SJSA1 (cell line): ENCODE measurements at regions not wholly inside any gene's neighbourhood (a gene's known extent, or its start where the extent isn't known, plus 50 kb on each side); places are given as distances from the start of the nearest gene placed in this dataset.

ENCODE experiments used
- DNase-seq, 2 experiments: peaks; one replicate each; pipeline ENCODE4 v3.0.0-alpha.2; 2015 to 2020; ENCODE audit warnings: low spot score in 2 of 2, low read depth in 1 of 2
- H3K27ac ChIP-seq: fragments of 250-450 bp; sonication (Bioruptor Pico); 2 replicates; pipeline ENCODE4 v1.5.1; 2020; ENCODE audit warnings: mild to moderate bottlenecking, moderate library complexity
- H3K27me3 ChIP-seq: fragments of 250-450 bp; sonication (Bioruptor Pico); replicated peaks from 2 replicates; pipeline ENCODE4 v1.5.1; 2020; ENCODE audit warnings: mild to moderate bottlenecking, moderate library complexity
- H3K36me3 ChIP-seq: fragments of 250-450 bp; sonication (Bioruptor Pico); 2 replicates; pipeline ENCODE4 v1.5.1; 2020; ENCODE audit warnings: mild to moderate bottlenecking
- H3K4me1 ChIP-seq: fragments of 250-450 bp; sonication (Bioruptor Pico); replicated peaks from 2 replicates; pipeline ENCODE4 v1.6.1; 2021; ENCODE audit warnings: mild to moderate bottlenecking
- H3K4me3 ChIP-seq: fragments of 250-450 bp; sonication (Bioruptor Pico); 2 replicates; pipeline ENCODE4 v1.5.1; 2020; ENCODE audit warnings: mild to moderate bottlenecking
- H3K9me3 ChIP-seq: fragments of 250-450 bp; sonication (Bioruptor Pico); replicated peaks from 2 replicates; pipeline ENCODE4 v1.5.1; 2020; ENCODE audit warnings: mild to moderate bottlenecking

DNA sequence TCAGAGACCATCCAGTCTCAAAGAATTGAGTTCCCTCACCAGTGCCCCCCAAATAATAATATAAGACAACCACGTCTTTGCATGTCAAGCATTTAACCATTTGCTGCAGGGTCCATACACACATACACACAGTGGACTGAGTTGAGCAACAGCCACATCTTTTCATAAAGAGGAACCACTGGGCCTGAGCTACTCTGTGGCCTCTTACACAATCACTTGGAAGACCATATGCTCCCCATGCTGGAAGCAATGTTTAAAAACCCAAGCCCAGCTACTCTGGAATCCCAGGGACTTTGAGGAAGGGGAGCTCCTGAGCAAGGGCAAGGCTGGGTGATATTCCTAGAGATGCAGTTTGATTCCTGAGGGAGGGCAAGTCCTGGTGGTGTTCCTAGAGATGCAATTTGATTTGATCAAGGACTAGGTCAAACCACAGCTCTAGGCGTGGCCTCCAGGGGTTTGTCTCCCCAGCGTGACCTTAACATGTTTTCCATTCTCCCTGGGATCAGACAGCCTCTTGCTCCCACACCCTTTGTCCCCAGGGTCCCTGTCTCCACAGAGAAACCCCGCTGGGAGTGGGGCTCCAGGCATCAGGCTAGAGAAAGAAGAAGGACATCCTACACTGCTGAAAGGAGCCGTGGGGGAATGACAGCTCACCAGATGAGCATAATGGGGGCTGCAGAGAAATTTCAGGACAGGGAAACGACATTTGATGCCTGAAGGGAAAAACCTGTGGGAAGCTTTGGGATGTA is 376.2 kb upstream of the MGMT start:
- Histone ChIP-seq H3K4me3 (no peak overlapping the region), H3K4me1 (no peaks in the 10 kb centered on the region), H3K27ac (no peak overlapping the region), H3K27me3 (no peaks in the 10 kb centered on the region), H3K9me3 (peaks cover 10% of the 10 kb centered on the region), H3K36me3 (no peaks in the 10 kb centered on the region)
- DNase-seq: peak in 1 of 2 experiments; percentile 16

DNA sequence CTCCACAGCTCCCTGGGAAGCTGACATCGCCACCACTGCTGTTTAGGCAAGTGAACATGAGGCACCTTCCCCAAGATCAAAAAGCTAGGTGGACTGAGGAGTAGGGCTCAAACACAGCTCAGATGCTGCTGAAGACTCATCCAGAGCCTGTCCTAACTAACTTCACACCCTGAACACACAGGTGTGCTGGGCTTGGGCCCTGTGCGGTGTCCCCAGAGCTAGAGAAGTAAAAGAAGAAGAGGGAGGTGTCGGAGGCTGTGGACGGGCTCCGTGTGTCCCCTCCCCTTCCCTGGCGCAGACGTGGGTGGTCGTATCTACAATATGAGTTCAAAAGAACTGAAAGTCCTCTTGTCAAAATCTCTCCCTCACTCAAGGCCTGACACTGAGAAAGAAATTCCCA is 373.4 kb upstream of the MGMT start:
- Histone ChIP-seq H3K27me3 (no peaks in the 10 kb centered on the region), H3K4me1 (no peaks in the 10 kb centered on the region), H3K9me3 (0 out of 2 replicates have a peak, but pooled peaks cover 3% of the 10 kb centered on the region)

DNA sequence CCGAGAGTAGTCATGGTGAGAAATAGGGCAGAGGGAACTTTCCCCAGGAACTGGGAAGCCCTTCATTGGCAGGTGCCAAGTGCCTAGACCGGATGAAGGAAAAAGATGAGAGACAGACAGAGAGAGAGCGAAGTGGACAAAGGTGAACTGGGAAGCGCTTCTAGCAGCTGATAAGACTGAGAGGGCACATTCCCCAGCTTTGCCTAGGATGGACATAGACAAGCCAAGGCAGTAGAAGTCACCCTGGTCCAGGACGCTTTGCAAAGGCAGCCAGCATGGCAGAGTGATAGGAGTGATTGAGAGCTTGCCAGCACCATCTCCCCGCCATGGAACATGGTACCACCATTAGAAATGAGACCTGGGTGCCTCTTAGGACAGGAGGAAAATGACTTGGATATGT is 372.8 kb upstream of the MGMT start:
- Histone ChIP-seq H3K4me1 (no peaks in the 10 kb centered on the region), H3K36me3 (no peaks in the 10 kb centered on the region), H3K4me3 (no peak overlapping the region), H3K27ac (no peak overlapping the region), H3K27me3 (no peaks in the 10 kb centered on the region), H3K9me3 (0 out of 2 replicates have a peak, but pooled peaks cover 3% of the 10 kb centered on the region)
- no peak for DNase-seq

More for the DNA sequence above, 373.4 kb upstream of the MGMT start:
- DNase-seq: no peak
- Histone ChIP-seq H3K4me3 (no peak overlapping the region), H3K36me3 (no peaks in the 10 kb centered on the region), H3K27ac (no peak overlapping the region)

DNA sequence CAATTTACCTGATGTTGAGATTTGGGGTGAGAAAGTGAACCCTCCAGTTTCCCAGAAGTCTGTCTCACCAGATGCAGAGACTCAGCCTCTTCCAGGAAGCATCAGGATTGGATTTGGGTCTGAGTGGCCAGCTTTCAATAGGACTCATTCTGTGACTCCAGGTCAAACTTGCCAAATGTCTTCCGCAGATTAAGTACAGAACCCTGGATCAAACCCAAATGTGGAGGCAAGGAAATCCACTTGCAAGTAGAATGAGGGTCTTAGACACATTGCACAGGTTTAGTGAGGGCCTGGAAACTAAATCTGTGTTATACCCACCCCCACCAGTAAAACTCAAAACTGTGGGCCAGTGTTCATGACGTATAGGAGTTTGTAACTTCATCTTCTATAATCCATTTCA is 372.2 kb upstream of the MGMT start:
- Histone ChIP-seq H3K27ac (no peak overlapping the region), H3K36me3 (no peaks in the 10 kb centered on the region), H3K27me3 (no peaks in the 10 kb centered on the region), H3K9me3 (0 out of 2 replicates have a peak, but pooled peaks cover 3% of the 10 kb centered on the region), H3K4me3 (no peak overlapping the region), H3K4me1 (no peaks in the 10 kb centered on the region)
- DNase-seq: no peak

DNA sequence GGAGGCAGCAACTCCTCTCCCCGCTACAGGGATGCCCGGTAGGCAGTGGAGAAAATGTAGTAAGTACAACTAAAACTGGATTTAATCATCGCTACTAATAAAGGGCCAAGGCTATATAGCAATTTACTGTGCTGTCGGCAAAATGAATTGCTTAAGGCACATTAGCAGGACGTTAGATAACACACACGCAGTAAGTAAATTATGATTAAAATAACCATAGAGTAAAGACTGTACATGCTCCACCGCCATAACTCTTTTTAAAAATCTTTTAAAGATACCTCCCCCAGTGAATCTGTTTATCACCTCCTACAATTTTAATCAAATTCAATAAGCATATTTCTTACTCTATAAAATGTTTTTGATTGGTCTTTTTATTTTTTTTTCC is 371.4 kb upstream of the MGMT start:
- Histone ChIP-seq H3K27me3 (no peaks in the 10 kb centered on the region), H3K4me1 (no peaks in the 10 kb centered on the region), H3K27ac (no peak overlapping the region), H3K9me3 (0 out of 2 replicates have a peak, but pooled peaks cover 7% of the 10 kb centered on the region), H3K4me3 (no peak overlapping the region), H3K36me3 (no peaks in the 10 kb centered on the region)
- DNase-seq: no peak

DNA sequence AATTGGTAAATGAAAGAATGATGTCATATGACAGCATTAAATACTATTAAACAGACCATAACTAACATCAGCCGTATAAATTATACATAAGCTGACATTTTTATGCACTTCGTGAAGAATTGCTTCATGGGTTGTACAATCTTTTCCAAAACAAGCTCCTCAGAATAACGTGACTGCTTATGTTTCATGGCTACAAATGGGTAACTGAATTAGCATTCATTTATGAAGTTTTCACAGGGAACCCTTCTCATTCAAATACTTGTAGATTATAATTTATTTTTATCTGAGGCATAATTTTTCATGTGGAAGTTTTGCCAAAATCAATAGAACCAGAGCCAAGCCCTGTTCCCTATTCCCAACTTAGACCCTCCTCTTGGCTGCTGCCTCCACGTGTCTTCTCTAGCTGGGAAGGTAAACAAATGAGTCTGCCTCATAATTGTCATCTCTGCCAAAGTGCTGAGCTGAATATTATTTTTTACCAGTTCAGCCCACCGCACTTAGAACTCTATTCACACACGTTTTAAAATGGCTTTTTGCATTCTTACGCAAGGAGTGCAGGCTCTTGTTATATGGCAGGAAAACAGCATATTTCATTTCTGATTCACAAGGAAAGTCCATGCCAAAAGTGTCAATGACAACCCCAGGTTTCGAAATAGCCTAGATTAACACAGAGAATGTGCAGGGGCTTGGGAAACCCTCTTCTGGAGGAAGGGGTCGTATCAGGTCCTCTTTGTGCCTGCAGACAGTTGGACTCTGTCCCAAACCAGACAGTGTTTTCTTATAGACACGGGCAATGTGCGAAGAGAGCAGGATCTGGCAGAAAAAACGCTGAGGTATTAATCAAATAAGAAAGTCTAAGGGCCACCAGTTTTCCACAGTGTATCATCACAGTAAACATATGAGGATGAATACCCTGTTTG is 370.7 kb upstream of the MGMT start:
- Histone ChIP-seq H3K36me3 (no peaks in the 10 kb centered on the region), H3K4me3 (no peak overlapping the region), H3K27me3 (no peaks in the 10 kb centered on the region), H3K9me3 (0 out of 2 replicates have a peak, but pooled peaks cover 7% of the 10 kb centered on the region), H3K27ac (no peak overlapping the region), H3K4me1 (no peaks in the 10 kb centered on the region)
- no peak for DNase-seq

DNA sequence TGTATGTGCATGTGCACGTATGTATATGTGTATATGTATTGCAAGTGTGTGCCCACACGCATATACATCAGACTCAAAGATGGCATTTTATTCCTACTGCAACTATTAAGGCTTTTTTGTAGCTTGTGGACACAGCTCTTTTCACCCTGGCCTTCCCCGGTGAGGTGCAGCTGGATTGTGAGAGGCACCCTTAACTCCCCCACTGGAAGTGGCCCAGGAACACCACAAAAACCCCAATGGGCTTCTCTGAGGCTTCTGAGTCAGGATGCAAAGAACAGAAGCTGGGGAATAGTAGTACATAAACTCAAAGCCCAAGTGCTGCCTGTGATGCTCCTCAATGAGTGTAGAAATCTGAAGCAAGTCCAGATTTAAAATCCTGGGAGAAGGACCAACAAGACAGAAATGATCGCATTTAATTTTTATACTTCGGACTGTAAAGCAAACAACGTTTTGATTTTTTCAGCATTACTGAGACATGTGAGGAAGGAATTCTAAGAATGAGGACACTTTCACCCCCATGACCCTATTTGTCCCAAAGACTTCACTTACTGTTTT is 369.2 kb upstream of the MGMT start:
- no peak for DNase-seq
- Histone ChIP-seq H3K36me3 (no peaks in the 10 kb centered on the region), H3K4me1 (no peaks in the 10 kb centered on the region)

DNA sequence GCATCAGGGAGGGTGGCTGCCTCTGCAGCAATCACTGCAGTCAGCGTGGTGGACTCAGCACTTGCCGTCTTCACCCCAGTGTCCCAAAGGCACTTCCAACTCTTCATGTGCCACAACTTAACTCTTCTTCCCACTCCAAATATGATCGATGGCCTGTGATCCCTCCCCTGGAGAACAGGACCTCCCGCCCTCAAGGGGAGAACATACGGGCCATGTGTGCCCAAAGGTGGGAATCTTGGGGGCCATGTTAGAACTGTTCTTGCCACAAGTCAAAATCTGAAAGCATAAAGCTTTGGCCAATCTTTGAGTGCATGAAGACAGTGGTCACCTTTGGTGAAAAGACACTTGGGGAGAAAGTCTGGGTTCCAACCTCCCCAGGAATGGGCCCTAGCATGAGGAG is 368.5 kb upstream of the MGMT start:
- DNase-seq: no peak
- Histone ChIP-seq H3K27ac (no peak overlapping the region), H3K9me3 (0 out of 2 replicates have a peak, but pooled peaks cover 10% of the 10 kb centered on the region), H3K36me3 (no peaks in the 10 kb centered on the region), H3K27me3 (no peaks in the 10 kb centered on the region), H3K4me3 (no peak overlapping the region), H3K4me1 (no peaks in the 10 kb centered on the region)

More for the DNA sequence above, 369.2 kb upstream of the MGMT start:
- 0 out of 2 replicates have a peak, but pooled peaks cover 10% of the 10 kb centered on the region for H3K9me3 ChIP-seq
- H3K4me3 ChIP-seq: no peak overlapping the region
- H3K27ac ChIP-seq: no peak overlapping the region
- no peaks in the 10 kb centered on the region for H3K27me3 ChIP-seq

DNA sequence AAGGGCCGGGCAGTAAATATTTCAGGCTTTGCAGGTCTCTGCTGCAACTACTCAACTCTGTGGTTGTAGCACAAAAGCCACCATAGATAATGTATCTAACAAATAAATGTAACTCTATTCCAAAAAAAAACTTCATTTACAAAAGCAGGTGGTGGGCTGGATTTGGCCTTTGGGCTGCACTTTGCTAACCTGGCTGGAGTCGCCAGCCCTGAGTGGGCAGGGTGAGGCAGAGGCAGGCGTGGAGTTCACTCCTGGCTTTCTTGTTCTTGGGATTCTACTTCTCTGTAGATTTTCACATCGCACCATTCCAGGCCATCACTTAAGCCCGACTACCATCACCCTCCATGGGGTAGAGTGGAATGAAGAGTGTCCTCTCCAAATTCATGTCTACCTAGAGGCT is 367.6 kb upstream of the MGMT start:
- H3K9me3 ChIP-seq: 0 out of 2 replicates have a peak, but pooled peaks cover 10% of the 10 kb centered on the region
- H3K4me3 ChIP-seq: no peak overlapping the region
- no peaks in the 10 kb centered on the region for H3K27me3 ChIP-seq
- DNase-seq: peak in 1 of 2 experiments; percentile 10
- no peaks in the 10 kb centered on the region for H3K4me1 ChIP-seq
- no peaks in the 10 kb centered on the region for H3K36me3 ChIP-seq
- no peak overlapping the region for H3K27ac ChIP-seq

DNA sequence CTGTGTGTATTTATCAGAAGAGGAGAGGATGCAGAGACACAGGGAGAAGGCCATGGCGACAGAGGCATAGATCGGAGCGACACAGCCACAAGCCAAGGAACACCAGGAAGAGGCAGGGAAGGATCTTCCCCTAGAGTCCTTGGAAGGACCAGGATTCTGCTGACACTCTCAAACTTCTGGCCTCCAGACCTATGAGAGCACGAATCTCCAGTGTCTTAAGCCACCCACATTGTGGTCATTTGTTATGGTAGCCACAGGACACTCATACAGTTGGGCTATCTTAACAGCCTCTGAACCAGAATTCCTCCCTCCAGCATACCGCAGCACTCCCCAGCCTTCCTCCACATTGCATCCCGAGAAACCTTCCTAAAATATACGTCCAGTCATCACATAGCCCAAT is 367.0 kb upstream of the MGMT start:
- H3K4me3 ChIP-seq: no peak overlapping the region
- H3K27me3 ChIP-seq: no peaks in the 10 kb centered on the region
- 0 out of 2 replicates have a peak, but pooled peaks cover 10% of the 10 kb centered on the region for H3K9me3 ChIP-seq
- no peak for DNase-seq
- H3K4me1 ChIP-seq: no peaks in the 10 kb centered on the region
- no peak overlapping the region for H3K27ac ChIP-seq
- no peaks in the 10 kb centered on the region for H3K36me3 ChIP-seq

DNA sequence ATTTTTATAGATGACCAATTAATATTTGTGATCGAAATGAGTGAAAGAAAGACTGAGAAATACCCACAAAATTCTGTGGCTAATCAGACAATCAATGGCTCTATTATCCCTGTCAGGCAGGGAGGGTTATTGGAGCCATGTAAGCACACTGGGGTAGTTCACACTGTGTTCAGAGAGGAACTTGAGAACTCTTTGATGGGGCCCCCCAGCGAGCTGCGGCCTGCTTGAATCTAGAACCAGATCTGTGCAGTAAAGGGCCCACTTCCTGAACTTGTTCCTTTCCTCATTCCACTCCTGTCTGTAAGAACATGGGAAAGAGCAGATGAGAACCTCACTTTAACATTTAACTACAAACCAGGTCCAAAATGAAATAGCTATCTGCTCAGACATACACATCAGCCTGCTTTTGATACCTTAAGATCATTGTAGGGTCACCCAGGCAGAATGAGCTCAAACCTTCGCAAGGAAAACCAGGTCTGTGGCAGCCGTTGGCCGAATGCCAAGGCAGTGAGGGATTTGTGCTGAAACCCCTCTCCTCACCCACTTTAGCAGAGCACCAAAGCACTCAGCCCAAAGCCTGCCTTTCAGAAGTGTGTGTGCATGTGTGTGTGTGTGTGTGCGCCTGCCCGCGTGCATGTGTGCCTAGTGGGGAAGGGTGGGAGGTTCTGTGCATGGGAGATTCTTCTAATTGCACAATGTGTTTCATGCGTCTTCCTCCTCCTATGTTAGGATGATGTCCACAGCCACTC is 365.6 kb upstream of the MGMT start:
- peak in 1 of 2 experiments; percentile 13 for DNase-seq
- Histone ChIP-seq H3K27ac (no peak overlapping the region), H3K27me3 (no peaks in the 10 kb centered on the region), H3K36me3 (no peaks in the 10 kb centered on the region), H3K4me3 (no peak overlapping the region), H3K9me3 (0 out of 2 replicates have a peak, but pooled peaks cover 10% of the 10 kb centered on the region), H3K4me1 (no peaks in the 10 kb centered on the region)

DNA sequence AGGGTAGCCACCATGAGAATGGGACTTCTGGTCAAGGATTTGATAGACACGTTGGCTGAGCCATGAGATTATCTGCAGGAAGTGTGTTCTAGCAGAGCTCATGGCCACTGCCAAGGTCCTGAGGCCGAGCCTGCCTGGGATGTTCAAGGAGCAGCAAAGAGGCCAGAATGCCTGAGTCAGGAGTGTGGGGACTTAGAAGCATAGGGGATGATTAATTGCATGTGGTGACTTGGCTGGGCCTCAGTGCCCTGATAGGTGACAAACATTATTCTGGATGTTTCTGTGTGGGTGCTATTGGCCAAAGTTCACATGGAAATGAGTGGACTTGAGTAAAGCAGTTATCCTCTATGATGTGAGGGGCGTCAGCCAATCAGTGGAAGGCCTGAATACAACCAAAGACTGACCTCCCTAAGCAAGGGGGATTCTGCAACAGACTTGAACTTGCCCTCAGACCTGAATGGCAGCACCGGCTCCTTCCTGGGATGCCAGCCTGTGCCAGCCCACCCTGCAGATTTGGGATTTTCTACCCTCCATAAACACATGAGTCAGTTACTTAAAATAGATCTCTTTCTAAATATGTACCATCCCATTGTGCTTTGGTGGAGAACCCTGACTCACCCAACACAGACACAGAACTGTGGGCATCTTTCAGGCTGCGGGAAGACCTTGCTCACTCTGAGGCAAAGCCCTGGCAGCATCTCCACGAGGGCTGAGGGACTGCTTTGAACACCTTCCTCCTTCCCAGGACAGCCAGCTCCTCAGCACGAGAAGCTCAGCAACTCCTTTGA is 363.9 kb upstream of the MGMT start:
- 0 out of 2 replicates have a peak, but pooled peaks cover 10% of the 10 kb centered on the region for H3K9me3 ChIP-seq
- H3K4me1 ChIP-seq: no peaks in the 10 kb centered on the region
- DNase-seq: no peak
- no peaks in the 10 kb centered on the region for H3K27me3 ChIP-seq
- H3K27ac ChIP-seq: no peak overlapping the region
- H3K36me3 ChIP-seq: no peaks in the 10 kb centered on the region
- no peak overlapping the region for H3K4me3 ChIP-seq
